HL-60 (cell line): ENCODE measurements at regions not wholly inside any gene's neighbourhood (a gene's known extent, or its start where the extent isn't known, plus 50 kb on each side); places are given as distances from the start of the nearest gene placed in this dataset.
"Not testable (repeated sequence)": the region's sequence is repeated elsewhere in the genome, so short reads cannot be mapped to it uniquely, and the experiment has no call there.

Experiments
- DNase-seq, 2 experiments: peaks; one replicate each; pipeline ENCODE4 v3.0.0-alpha.2; 2010 to 2020; ENCODE audit warnings: low read depth in 1 of 2, low spot score in 1 of 2
- H3K27ac ChIP-seq: fragments of 250-450 bp; sonication (Bioruptor Pico); replicated peaks from 2 replicates; pipeline ENCODE4 v1.5.1; 2020; ENCODE audit warnings: mild to moderate bottlenecking, moderate library complexity
- H3K27me3 ChIP-seq: fragments of 250-450 bp; sonication (Bioruptor Pico); 2 replicates; pipeline ENCODE4 v1.5.1; 2021; ENCODE audit warnings: mild to moderate bottlenecking, moderate library complexity; ENCODE audit not compliant: insufficient read depth, poor library complexity, severe bottlenecking
- H3K4me3 ChIP-seq: replicated peaks from 2 replicates; pipeline ENCODE4 v1.5.1; 2011; ENCODE audit warnings: mild to moderate bottlenecking, control low read depth, low read length; ENCODE audit not compliant: insufficient read depth
- GABPA ChIP-seq: IDR thresholded peaks from 2 replicates; pipeline ENCODE4 v1.6.1; 2012; ENCODE audit warnings: low read depth
- POLR2AphosphoS5 ChIP-seq: IDR thresholded peaks from 2 replicates; pipeline ENCODE4 v1.6.1; 2012; ENCODE audit warnings: low read depth
- REST ChIP-seq: IDR thresholded peaks from 2 replicates; pipeline ENCODE4 v1.6.1; 2012; ENCODE audit warnings: low read depth; ENCODE audit not compliant: insufficient replicate concordance
- SPI1 ChIP-seq: IDR thresholded peaks from 2 replicates; pipeline ENCODE4 v1.6.1; 2012; ENCODE audit warnings: low read depth, mild to moderate bottlenecking, borderline replicate concordance
- TF ChIP-seq, protein P1 (sequence below): IDR thresholded peaks from one replicate; pipeline ENCODE4 v1.5.1; 2011; ENCODE audit warnings: low read length, control low read depth, inconsistent platforms; ENCODE audit not compliant: insufficient read depth

- H3K4me3 ChIP-seq, result no peak overlapping the region
- no peak for DNase-seq
- TF ChIP-seq SPI1, result no peak
- no peak for TF ChIP-seq REST
- TF ChIP-seq, protein P1, sequence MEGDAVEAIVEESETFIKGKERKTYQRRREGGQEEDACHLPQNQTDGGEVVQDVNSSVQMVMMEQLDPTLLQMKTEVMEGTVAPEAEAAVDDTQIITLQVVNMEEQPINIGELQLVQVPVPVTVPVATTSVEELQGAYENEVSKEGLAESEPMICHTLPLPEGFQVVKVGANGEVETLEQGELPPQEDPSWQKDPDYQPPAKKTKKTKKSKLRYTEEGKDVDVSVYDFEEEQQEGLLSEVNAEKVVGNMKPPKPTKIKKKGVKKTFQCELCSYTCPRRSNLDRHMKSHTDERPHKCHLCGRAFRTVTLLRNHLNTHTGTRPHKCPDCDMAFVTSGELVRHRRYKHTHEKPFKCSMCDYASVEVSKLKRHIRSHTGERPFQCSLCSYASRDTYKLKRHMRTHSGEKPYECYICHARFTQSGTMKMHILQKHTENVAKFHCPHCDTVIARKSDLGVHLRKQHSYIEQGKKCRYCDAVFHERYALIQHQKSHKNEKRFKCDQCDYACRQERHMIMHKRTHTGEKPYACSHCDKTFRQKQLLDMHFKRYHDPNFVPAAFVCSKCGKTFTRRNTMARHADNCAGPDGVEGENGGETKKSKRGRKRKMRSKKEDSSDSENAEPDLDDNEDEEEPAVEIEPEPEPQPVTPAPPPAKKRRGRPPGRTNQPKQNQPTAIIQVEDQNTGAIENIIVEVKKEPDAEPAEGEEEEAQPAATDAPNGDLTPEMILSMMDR, result no peak
- no peak for TF ChIP-seq GABPA
- TF ChIP-seq POLR2AphosphoS5, result no peak
- H3K27ac ChIP-seq, result no peak overlapping the region
- no peaks in the 10 kb centered on the region for H3K27me3 ChIP-seq
Observed at GRCh38 chrX:13162772-13163410, 118.5 kb upstream of the FAM9C start.

DNA sequence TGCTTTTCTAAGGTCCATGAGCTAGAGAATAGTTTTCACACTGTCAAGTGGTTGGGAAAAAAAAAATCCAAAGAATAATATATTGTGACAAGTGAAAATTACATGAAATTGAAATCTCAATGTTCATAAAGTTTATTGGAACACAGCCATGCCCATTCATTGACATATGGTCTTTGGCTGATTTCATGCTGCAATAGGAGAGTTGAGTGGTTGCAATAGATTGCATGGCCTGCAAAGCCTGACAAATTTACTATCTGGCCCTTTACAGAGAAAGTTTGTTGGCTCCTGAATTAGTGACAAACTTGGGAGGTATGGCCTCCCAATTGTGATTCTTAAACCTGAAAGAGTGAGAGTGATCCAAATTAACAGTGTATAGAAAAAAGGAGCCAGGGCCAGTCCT, 115.5 kb upstream of the FAM9C start:
- no peak for DNase-seq
- TF ChIP-seq, protein P1, result no peak
- TF ChIP-seq GABPA (no peak), POLR2AphosphoS5 (no peak)
- no peak overlapping the region for H3K27ac ChIP-seq
- H3K27me3 ChIP-seq, result no peaks in the 10 kb centered on the region
- no peak overlapping the region for H3K4me3 ChIP-seq

- H3K27me3 ChIP-seq, result no peaks in the 10 kb centered on the region
- no peak for DNase-seq
- no peak overlapping the region for H3K4me3 ChIP-seq
- no peak for TF ChIP-seq POLR2AphosphoS5
- TF ChIP-seq REST, result no peak
- H3K27ac ChIP-seq, result no peak overlapping the region
Observed at GRCh38 chrX:13158911-13159310, 114.5 kb upstream of the FAM9C start.

DNA sequence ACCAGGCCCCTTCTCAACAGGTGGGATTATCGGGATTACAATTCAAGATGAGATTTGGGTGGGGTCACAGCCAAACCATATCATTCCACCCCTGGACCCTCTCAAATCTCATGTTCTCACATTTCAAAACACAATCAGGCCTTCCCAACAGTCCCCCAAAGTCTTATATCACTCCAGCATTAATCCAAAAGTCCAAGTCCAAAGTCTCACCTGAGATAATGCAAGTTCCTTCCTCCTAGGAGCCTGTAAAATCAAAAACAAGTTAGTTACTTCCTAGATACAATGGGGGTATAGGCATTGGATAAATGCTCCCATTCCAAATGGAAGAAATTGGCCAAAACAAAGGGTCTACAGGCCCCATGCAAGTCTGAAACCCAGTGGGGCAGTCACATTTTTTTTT, 111.1 kb upstream of the FAM9C start:
- not testable (repeated sequence) for H3K4me3 ChIP-seq, H3K27me3 ChIP-seq, DNase-seq, H3K27ac ChIP-seq

DNA sequence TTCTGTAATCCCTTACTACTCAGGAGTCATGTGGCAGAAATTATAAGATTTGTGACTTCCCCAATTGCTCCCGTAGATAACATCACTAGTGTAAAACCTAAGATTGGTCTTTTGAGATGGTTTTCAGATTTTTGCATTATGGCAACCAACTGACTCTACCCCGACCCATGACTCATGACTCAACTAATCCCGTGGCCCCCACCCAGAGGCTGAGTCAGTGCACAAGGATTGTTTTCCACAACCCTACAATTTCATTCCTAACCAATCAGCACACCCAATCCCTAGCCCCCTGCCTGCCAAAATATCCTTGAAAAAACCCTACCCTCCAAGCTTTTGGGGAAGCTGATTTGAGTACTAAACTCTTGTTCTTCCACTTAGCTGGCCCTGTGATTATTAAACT, 109.4 kb upstream of the FAM9C start:
- peak; percentile 8; the same call in 1 of the 2 replicates for TF ChIP-seq SPI1
- TF ChIP-seq REST, result no peak
- no peaks in the 10 kb centered on the region for H3K27me3 ChIP-seq
- no peak for DNase-seq
- no peak overlapping the region for H3K27ac ChIP-seq
- no peak overlapping the region for H3K4me3 ChIP-seq
